H1 (cell line): ENCODE measurements at regions not wholly inside any gene's neighbourhood (a gene's known extent, or its start where the extent isn't known, plus 50 kb on each side); places are given as distances from the start of the nearest gene placed in this dataset.

Experiments used
- CHD7 ChIP-seq: fragments of 300-600 bp; sonication (generic); IDR thresholded peaks from 2 replicates; pipeline ENCODE4 v1.7.1; 2012; ENCODE audit warnings: low read length, moderate library complexity, mild to moderate bottlenecking, inconsistent platforms; ENCODE audit not compliant: insufficient replicate concordance
- CTCF ChIP-seq, 3 experiments: IDR thresholded peaks; 1 replicate in 2 of 3; 2 replicates in 1 of 3; pipeline versions ENCODE4 v1.5.1 to v1.6.1; 2011; ENCODE audit warnings: low read length in 3 of 3, mild to moderate bottlenecking in 3 of 3, inconsistent platforms in 2 of 3, low read depth in 1 of 3, moderate library complexity in 1 of 3; ENCODE audit not compliant: insufficient read depth in 1 of 3; ENCODE audit errors: control extremely low read depth in 1 of 3
- EP300 ChIP-seq, 2 experiments: IDR thresholded peaks; 1 replicate in 1 of 2; 2 replicates in 1 of 2; pipeline ENCODE4 v1.6.1; 2011 to 2012; ENCODE audit warnings: low read depth in 2 of 2, low read length in 2 of 2, mild to moderate bottlenecking in 2 of 2, borderline replicate concordance in 1 of 2, inconsistent platforms in 1 of 2, moderate library complexity in 1 of 2
- GABPA ChIP-seq: IDR thresholded peaks from 2 replicates; pipeline ENCODE4 v1.6.1; 2011; ENCODE audit warnings: mild to moderate bottlenecking, low read length, moderate library complexity, borderline replicate concordance; ENCODE audit not compliant: insufficient read depth
- MAX ChIP-seq: IDR thresholded peaks from 2 replicates; pipeline ENCODE4 v1.6.1; 2012; ENCODE audit warnings: inconsistent platforms
- SIN3A ChIP-seq, 2 experiments: IDR thresholded peaks in 1 of 2; conservative IDR thresholded peaks in 1 of 2; 2 replicates each; pipeline ENCODE4 v1.6.1; 2011 to 2012; ENCODE audit warnings: low read length in 2 of 2, improper control_type of control experiment in 1 of 2, low read depth in 1 of 2, mild to moderate bottlenecking in 1 of 2
- TAF7 ChIP-seq: optimal IDR thresholded peaks from 2 replicates; pipeline ENCODE3; 2011; ENCODE audit warnings: low read depth, mild to moderate bottlenecking, inconsistent platforms, low read length, moderate library complexity, borderline replicate concordance

DNA sequence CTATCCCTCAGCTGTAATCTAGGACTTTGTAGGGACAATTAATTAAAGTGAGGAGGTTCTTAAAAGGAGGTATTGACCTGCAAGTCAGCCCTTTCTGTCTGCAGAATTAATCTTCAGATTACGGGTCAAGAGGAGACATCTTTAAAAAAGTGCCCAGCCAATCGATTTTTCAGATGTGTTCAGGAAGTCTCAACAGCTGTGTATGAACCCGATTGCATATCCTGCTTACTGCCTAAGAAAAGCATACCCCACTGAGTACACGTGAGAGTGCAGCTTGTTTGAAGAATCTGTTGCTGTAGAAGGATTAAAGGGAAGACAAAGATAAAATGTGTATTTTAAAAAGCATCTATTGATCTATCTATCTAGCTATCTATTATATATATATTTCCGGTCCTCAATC, 1194.5 kb downstream of the UQCRFS1 start:
- TF ChIP-seq MAX (no peak), EP300 (IDR thresholded peaks at IDR 0.05; ENCODE audit: borderline replicate concordance in 1 of 2, low read depth in 2 of 2, low read length in 2 of 2) (no peak), TAF7 (no peak), CTCF (IDR thresholded peaks at IDR 0.05; ENCODE audit: control extremely low read depth in 1 of 3, insufficient read depth in 1 of 3, low read depth in 1 of 3, low read length in 3 of 3) (no peak), GABPA (no peak), SIN3A (conservative IDR thresholded peaks at IDR 0.05 in 1 of 2, IDR thresholded peaks at IDR 0.05 in 1 of 2; ENCODE audit: low read depth in 1 of 2, low read length in 2 of 2) (no peak), CHD7 (no peak)
